ENCODE measurements at regions not wholly inside any gene's neighbourhood (a gene's known extent, or its start where the extent isn't known, plus 50 kb on each side); places are given as distances from the start of the nearest gene placed in this dataset.

DNA sequence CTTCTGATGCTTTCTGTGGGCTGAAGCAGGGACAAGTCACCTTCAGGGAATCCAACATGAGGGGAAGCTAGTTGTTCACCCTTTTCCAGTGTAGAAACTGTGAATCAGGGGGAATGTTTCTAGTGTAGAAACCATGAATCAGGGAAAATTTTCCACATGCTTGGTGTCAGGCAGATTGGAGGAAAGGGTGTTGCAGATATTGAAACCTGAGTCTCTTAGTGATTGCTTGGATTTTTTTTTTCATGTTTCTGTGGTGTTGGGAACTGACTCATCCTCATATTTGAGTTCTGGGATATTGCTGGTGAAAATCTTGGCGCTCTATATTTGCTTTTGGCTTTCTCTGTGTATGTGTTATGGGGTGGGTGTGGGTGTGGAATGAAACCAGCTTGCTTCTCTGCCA is 144.5 kb upstream of the FBXO33 start:
- no peaks in the 10 kb centered on the region for H3F3A ChIP-seq (replicated peaks; ENCODE audit: low read depth)
- H3K9me2 ChIP-seq (ENCODE audit: insufficient read depth): no peaks in the 10 kb centered on the region
- Mint-ChIP-seq H3K9me3 (peaks cover 6% of the 10 kb centered on the region; the same call in 2 of the 3 replicates), H3K27ac (no peak overlapping the region), H3K4me1 (no peaks in the 10 kb centered on the region), H3K36me3 (ENCODE audit: low read depth) (peaks cover 3% of the 10 kb centered on the region; the same call in 1 of the 3 replicates), H3K4me3 (no peak overlapping the region), H3K27me3 (ENCODE audit: insufficient read depth, low read depth, poor library complexity) (no peaks in the 10 kb centered on the region)
- no peak overlapping the region for H3K27ac ChIP-seq (ENCODE audit: low read depth)
- no peak overlapping the region for H3K4me2 ChIP-seq
- 0 out of 2 replicates have a peak, but pooled peaks cover 3% of the 10 kb centered on the region for H3K4me1 ChIP-seq (ENCODE audit: insufficient read depth)
- no peaks in the 10 kb centered on the region for H3K27me3 ChIP-seq (ENCODE audit: insufficient read depth)
- TF ChIP-seq, protein P1, sequence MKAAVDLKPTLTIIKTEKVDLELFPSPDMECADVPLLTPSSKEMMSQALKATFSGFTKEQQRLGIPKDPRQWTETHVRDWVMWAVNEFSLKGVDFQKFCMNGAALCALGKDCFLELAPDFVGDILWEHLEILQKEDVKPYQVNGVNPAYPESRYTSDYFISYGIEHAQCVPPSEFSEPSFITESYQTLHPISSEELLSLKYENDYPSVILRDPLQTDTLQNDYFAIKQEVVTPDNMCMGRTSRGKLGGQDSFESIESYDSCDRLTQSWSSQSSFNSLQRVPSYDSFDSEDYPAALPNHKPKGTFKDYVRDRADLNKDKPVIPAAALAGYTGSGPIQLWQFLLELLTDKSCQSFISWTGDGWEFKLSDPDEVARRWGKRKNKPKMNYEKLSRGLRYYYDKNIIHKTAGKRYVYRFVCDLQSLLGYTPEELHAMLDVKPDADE (IDR thresholded peaks at IDR 0.05): no peak
- TF ChIP-seq, protein P2, sequence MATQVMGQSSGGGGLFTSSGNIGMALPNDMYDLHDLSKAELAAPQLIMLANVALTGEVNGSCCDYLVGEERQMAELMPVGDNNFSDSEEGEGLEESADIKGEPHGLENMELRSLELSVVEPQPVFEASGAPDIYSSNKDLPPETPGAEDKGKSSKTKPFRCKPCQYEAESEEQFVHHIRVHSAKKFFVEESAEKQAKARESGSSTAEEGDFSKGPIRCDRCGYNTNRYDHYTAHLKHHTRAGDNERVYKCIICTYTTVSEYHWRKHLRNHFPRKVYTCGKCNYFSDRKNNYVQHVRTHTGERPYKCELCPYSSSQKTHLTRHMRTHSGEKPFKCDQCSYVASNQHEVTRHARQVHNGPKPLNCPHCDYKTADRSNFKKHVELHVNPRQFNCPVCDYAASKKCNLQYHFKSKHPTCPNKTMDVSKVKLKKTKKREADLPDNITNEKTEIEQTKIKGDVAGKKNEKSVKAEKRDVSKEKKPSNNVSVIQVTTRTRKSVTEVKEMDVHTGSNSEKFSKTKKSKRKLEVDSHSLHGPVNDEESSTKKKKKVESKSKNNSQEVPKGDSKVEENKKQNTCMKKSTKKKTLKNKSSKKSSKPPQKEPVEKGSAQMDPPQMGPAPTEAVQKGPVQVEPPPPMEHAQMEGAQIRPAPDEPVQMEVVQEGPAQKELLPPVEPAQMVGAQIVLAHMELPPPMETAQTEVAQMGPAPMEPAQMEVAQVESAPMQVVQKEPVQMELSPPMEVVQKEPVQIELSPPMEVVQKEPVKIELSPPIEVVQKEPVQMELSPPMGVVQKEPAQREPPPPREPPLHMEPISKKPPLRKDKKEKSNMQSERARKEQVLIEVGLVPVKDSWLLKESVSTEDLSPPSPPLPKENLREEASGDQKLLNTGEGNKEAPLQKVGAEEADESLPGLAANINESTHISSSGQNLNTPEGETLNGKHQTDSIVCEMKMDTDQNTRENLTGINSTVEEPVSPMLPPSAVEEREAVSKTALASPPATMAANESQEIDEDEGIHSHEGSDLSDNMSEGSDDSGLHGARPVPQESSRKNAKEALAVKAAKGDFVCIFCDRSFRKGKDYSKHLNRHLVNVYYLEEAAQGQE (IDR thresholded peaks at IDR 0.05; ENCODE audit: unreplicated experiment): no peak
- no peak for TF ChIP-seq POLR2AphosphoS5 (IDR thresholded peaks at IDR 0.05; ENCODE audit: low read depth)
- no peak for TF ChIP-seq ZNF114 (CRISPR knock-in tag; IDR thresholded peaks at IDR 0.05)
- no peak for TF ChIP-seq JUNB (IDR thresholded peaks at IDR 0.05; ENCODE audit: unreplicated experiment)
- no peak for TF ChIP-seq EZH2 (IDR thresholded peaks at IDR 0.05; ENCODE audit: low read depth, unreplicated experiment)
- no peak for TF ChIP-seq STAT1 (IDR thresholded peaks at IDR 0.05; ENCODE audit: unreplicated experiment)
- no peak for TF ChIP-seq CREB1 (CRISPR knock-in tag; IDR thresholded peaks at IDR 0.05; ENCODE audit: low read depth)
- ATAC-seq (no peak), DNase-seq (ENCODE audit: low spot score) (no peak)
- H4K20me1 ChIP-seq (replicated peaks; ENCODE audit: insufficient read depth): no peaks in the 10 kb centered on the region
- H3K36me3 ChIP-seq (ENCODE audit: insufficient read depth): no peaks in the 10 kb centered on the region
- no peak overlapping the region for H2AFZ ChIP-seq
- H3K4me3 ChIP-seq: no peak overlapping the region
- no peaks in the 10 kb centered on the region for H3K79me2 ChIP-seq (replicated peaks; ENCODE audit: insufficient read depth)

DNA sequence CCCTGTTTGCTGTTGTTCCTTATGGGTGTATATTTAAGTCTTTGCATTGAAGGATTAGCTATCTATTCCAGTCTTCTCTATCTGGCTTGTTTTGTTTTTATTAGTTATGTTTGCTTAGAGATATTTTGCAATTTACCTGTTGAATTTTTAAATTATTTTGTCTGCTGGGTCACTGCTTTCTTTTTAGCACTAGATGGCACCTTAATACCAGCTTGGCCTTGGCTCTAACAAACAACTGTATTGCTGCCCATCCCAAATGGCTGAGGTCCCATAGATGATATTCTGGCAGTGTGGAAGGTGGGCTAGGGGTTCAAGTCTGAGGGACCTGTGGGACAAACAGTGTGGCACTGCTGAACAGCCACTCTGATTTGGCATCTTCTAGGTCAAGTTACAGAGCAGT is 144.0 kb upstream of the FBXO33 start:
- Mint-ChIP-seq H3K27ac (no peak overlapping the region), H3K4me3 (no peak overlapping the region), H3K27me3 (ENCODE audit: insufficient read depth, low read depth, poor library complexity) (no peaks in the 10 kb centered on the region), H3K36me3 (ENCODE audit: low read depth) (peaks cover 3% of the 10 kb centered on the region; the same call in 1 of the 3 replicates), H3K9me3 (peaks cover 6% of the 10 kb centered on the region; the same call in 2 of the 3 replicates), H3K4me1 (no peaks in the 10 kb centered on the region)
- Histone ChIP-seq H2AFZ (no peak overlapping the region), H4K20me1 (replicated peaks; ENCODE audit: insufficient read depth) (no peaks in the 10 kb centered on the region), H3K36me3 (ENCODE audit: insufficient read depth) (no peaks in the 10 kb centered on the region), H3K27me3 (ENCODE audit: insufficient read depth) (no peaks in the 10 kb centered on the region), H3K79me2 (replicated peaks; ENCODE audit: insufficient read depth) (no peaks in the 10 kb centered on the region), H3K4me3 (no peak overlapping the region), H3K9me2 (ENCODE audit: insufficient read depth) (no peaks in the 10 kb centered on the region), H3K4me2 (no peak overlapping the region), H3K4me1 (ENCODE audit: insufficient read depth) (0 out of 2 replicates have a peak, but pooled peaks cover 3% of the 10 kb centered on the region), H3K27ac (ENCODE audit: low read depth) (no peak overlapping the region), H3F3A (replicated peaks; ENCODE audit: low read depth) (no peaks in the 10 kb centered on the region)
- no peak for TF ChIP-seq POLR2AphosphoS5 (IDR thresholded peaks at IDR 0.05; ENCODE audit: low read depth)
- TF ChIP-seq, protein P3, sequence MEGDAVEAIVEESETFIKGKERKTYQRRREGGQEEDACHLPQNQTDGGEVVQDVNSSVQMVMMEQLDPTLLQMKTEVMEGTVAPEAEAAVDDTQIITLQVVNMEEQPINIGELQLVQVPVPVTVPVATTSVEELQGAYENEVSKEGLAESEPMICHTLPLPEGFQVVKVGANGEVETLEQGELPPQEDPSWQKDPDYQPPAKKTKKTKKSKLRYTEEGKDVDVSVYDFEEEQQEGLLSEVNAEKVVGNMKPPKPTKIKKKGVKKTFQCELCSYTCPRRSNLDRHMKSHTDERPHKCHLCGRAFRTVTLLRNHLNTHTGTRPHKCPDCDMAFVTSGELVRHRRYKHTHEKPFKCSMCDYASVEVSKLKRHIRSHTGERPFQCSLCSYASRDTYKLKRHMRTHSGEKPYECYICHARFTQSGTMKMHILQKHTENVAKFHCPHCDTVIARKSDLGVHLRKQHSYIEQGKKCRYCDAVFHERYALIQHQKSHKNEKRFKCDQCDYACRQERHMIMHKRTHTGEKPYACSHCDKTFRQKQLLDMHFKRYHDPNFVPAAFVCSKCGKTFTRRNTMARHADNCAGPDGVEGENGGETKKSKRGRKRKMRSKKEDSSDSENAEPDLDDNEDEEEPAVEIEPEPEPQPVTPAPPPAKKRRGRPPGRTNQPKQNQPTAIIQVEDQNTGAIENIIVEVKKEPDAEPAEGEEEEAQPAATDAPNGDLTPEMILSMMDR (conservative IDR thresholded peaks at IDR 0.05; ENCODE audit: low read depth in 2 of 2): peak; percentile 57 to 63
- DNase-seq (ENCODE audit: low spot score) (peak; percentile 44), ATAC-seq (no peak)

Measured in GM23338 (cell line).